Ishikawa (cell line): ENCODE measurements at regions not wholly inside any gene's neighbourhood (a gene's known extent, or its start where the extent isn't known, plus 50 kb on each side); places are given as distances from the start of the nearest gene placed in this dataset.

Experiments used
- CEBPB ChIP-seq: IDR thresholded peaks from 2 replicates; pipeline ENCODE4 v1.6.1; 2012
- CREB1 ChIP-seq: IDR thresholded peaks from 2 replicates; pipeline ENCODE4 v1.6.1; 2012; ENCODE audit warnings: low read depth
- EGR1 ChIP-seq: IDR thresholded peaks from 2 replicates; pipeline ENCODE4 v1.6.1; 2012
- EP300 ChIP-seq: IDR thresholded peaks from 2 replicates; pipeline ENCODE4 v1.6.1; 2012; ENCODE audit warnings: borderline replicate concordance
- FOXM1 ChIP-seq: IDR thresholded peaks from 2 replicates; pipeline ENCODE4 v1.6.1; 2012; ENCODE audit warnings: low read depth, borderline replicate concordance
- MAX ChIP-seq: IDR thresholded peaks from 2 replicates; pipeline ENCODE4 v1.6.1; 2012
- NFIC ChIP-seq: IDR thresholded peaks from 2 replicates; pipeline ENCODE4 v1.6.1; 2012
- RAD21 ChIP-seq: IDR thresholded peaks from 2 replicates; pipeline ENCODE4 v1.6.1; 2012; ENCODE audit warnings: low read depth
- REST ChIP-seq: IDR thresholded peaks from 2 replicates; pipeline ENCODE4 v1.6.1; 2012; ENCODE audit warnings: low read depth, mild to moderate bottlenecking
- TAF1 ChIP-seq: IDR thresholded peaks from 2 replicates; pipeline ENCODE4 v1.6.1; 2012; ENCODE audit warnings: low read depth, mild to moderate bottlenecking
- TCF12 ChIP-seq: IDR thresholded peaks from 2 replicates; pipeline ENCODE4 v1.6.1; 2012; ENCODE audit warnings: low read depth
- TEAD4 ChIP-seq: IDR thresholded peaks from 2 replicates; pipeline ENCODE4 v1.6.1; 2012
- USF1 ChIP-seq: IDR thresholded peaks from 2 replicates; pipeline ENCODE4 v1.6.1; 2012
- YY1 ChIP-seq: IDR thresholded peaks from 2 replicates; pipeline ENCODE4 v1.6.1; 2012; ENCODE audit warnings: low read depth
- ZBTB7A ChIP-seq: IDR thresholded peaks from 2 replicates; pipeline ENCODE4 v1.6.1; 2012; ENCODE audit warnings: low read depth

- TF ChIP-seq FOXM1 = no peak
- no peak for TF ChIP-seq YY1
- TF ChIP-seq TEAD4 = no peak
- no peak for TF ChIP-seq ZBTB7A
- no peak for TF ChIP-seq RAD21
- TF ChIP-seq TAF1 = no peak
Observed at GRCh38 chr16:50992350-50993032, 158.6 kb downstream of the SALL1 start.

- TF ChIP-seq CEBPB (no peak), NFIC (no peak), RAD21 (no peak), TAF1 (no peak), EGR1 (no peak), CREB1 (no peak), ZBTB7A (no peak), MAX (no peak), REST (no peak), TEAD4 (no peak), FOXM1 (no peak), TCF12 (no peak), USF1 (no peak), EP300 (no peak), YY1 (no peak)
Observed at GRCh38 chr16:50991436-50991835, 159.6 kb downstream of the SALL1 start.

- TF ChIP-seq YY1 = no peak
- no peak for TF ChIP-seq EGR1
- TF ChIP-seq CREB1 = no peak
- TF ChIP-seq CEBPB = no peak
- no peak for TF ChIP-seq USF1
- TF ChIP-seq REST = no peak
- no peak for TF ChIP-seq ZBTB7A
- no peak for TF ChIP-seq TCF12
- no peak for TF ChIP-seq EP300
- TF ChIP-seq FOXM1 = no peak
- no peak for TF ChIP-seq MAX
- TF ChIP-seq RAD21 = no peak
- TF ChIP-seq TEAD4 = no peak
- TF ChIP-seq NFIC = no peak
- no peak for TF ChIP-seq TAF1
Observed at GRCh38 chr16:50991006-50991405, 160.1 kb downstream of the SALL1 start.

GRCh38 chr16:50989047-50989446 is 162.0 kb downstream of the SALL1 start:
- TF ChIP-seq MAX (no peak), REST (no peak), RAD21 (no peak), TAF1 (no peak)

GRCh38 chr16:50988441-50988840 is 162.6 kb downstream of the SALL1 start:
- TF ChIP-seq TEAD4 = no peak
- no peak for TF ChIP-seq MAX
- TF ChIP-seq EGR1 = no peak
- TF ChIP-seq REST = no peak
- TF ChIP-seq FOXM1 = no peak
- no peak for TF ChIP-seq EP300
- TF ChIP-seq ZBTB7A = no peak
- TF ChIP-seq USF1 = no peak
- no peak for TF ChIP-seq CEBPB
- TF ChIP-seq RAD21 = no peak
- TF ChIP-seq NFIC = no peak
- TF ChIP-seq TAF1 = no peak
- no peak for TF ChIP-seq YY1
- no peak for TF ChIP-seq CREB1
- no peak for TF ChIP-seq TCF12
